ENCODE measurements at regions not wholly inside any gene's neighbourhood (a gene's known extent, or its start where the extent isn't known, plus 50 kb on each side); places are given as distances from the start of the nearest gene placed in this dataset.

DNA sequence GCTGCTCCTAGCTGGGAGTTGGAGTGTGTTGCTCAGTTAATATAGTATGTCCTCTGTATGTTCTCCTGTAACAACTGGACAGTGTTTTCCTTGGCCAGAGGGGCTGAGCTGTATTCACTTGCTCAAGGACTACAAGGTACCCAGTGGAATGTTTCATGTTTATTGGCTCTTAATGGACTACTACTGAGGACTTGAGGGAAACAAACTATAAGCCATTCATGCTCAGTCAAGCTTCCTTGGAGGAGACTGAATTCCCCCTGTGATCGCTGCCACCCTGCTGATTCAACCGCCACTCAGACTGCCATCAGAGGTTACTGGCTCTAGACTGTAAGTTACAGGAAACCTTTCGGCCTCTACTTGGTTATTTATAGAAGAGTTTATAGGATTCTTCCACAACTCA is 166.6 kb downstream of the ZC3H11B start:
- no peak for DNase-seq
- Histone ChIP-seq H3K27ac (no peak overlapping the region), H3K9me3 (no peaks in the 10 kb centered on the region), H3K27me3 (no peaks in the 10 kb centered on the region), H3K36me3 (no peaks in the 10 kb centered on the region), H3K4me1 (peaks cover 0 to 8% (median 3%) of the 10 kb centered on the region in 4 donors), H3K4me3 (no peak overlapping the region)
- WGBS, 2 donors, result 58 to 68% methylated on average over 3 of the region's 3 CpGs
- TF ChIP-seq POLR2A (IDR thresholded peaks at IDR 0.05) (no peak), EP300 (IDR thresholded peaks at IDR 0.05) (no peak), POLR2AphosphoS5 (IDR thresholded peaks at IDR 0.05) (no peak)
- intact Hi-C loops (cut with DNase I), result no loop called here

DNA sequence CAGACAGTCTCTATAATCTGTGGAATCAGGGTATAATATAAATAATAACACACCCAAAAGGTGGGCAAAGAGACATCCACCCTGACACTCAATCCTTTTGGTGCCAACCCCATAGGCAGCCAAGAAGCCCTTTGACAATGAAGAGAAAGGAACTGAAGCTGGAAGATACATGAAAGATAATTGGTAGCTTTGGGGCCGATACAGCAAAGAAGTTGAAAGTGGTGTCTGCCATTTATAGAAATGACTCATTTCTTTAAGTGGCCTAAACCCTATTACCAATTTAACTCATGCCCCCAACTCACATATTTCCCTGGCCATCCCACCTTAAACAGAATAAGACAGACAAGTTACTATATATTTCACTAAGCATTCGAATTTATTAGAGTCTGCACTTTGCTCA is 167.0 kb downstream of the ZC3H11B start:
- Histone ChIP-seq H3K4me1 (peaks cover 0 to 8% (median 3%) of the 10 kb centered on the region in 4 donors), H3K27me3 (no peaks in the 10 kb centered on the region), H3K27ac (no peak overlapping the region), H3K9me3 (no peaks in the 10 kb centered on the region), H3K4me3 (no peak overlapping the region), H3K36me3 (no peaks in the 10 kb centered on the region)
- TF ChIP-seq EP300 (IDR thresholded peaks at IDR 0.05) (no peak), POLR2AphosphoS5 (IDR thresholded peaks at IDR 0.05) (no peak), POLR2A (IDR thresholded peaks at IDR 0.05) (no peak)
- TF ChIP-seq, protein P1, sequence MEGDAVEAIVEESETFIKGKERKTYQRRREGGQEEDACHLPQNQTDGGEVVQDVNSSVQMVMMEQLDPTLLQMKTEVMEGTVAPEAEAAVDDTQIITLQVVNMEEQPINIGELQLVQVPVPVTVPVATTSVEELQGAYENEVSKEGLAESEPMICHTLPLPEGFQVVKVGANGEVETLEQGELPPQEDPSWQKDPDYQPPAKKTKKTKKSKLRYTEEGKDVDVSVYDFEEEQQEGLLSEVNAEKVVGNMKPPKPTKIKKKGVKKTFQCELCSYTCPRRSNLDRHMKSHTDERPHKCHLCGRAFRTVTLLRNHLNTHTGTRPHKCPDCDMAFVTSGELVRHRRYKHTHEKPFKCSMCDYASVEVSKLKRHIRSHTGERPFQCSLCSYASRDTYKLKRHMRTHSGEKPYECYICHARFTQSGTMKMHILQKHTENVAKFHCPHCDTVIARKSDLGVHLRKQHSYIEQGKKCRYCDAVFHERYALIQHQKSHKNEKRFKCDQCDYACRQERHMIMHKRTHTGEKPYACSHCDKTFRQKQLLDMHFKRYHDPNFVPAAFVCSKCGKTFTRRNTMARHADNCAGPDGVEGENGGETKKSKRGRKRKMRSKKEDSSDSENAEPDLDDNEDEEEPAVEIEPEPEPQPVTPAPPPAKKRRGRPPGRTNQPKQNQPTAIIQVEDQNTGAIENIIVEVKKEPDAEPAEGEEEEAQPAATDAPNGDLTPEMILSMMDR (IDR thresholded peaks at IDR 0.05), result no peak
- DNase-seq, result no peak
- 76 to 83% methylated on average over 2 of the region's 2 CpGs for WGBS, 2 donors
- intact Hi-C loops (cut with DNase I), result no loop called here

DNA sequence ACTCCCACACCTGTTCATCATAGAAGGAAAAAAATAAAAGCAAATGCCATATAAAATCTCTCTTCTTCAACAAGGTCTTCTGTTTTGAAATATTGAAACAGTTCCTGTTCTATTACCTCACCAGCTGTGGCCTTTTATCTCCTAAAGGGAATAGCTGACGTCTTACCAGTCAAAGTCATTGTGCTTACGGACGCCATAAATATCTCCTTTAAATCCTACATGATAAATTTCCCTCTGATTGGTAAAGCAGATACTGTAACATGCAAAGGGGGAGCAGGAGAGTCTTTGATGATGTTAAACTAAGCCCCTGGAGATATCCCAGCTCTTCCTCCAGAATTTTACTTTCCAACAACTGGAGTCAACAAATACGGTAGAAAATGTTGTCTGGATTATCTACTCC is 168.4 kb downstream of the ZC3H11B start:
- no peak overlapping the region for H3K27ac ChIP-seq
- 78 to 82% methylated on average over 4 of the region's 4 CpGs for WGBS, 2 donors

DNA sequence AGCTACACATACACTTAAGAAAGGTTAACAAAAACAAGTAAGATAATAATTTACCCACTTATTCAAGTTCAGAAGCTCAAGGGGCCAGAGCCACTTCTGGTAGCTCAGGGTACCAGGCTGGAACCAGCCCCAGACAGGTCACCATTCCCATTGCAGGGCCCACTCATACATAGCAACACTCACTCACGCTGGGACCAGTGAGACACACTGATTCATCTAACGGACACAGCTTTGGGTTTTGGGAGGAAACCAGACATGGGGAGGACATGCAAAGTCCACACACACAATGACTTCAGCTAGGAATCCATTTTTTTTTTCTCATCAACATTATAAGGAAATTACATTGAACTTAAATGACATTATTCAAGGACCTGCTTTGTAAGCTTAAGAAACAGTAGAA is 169.1 kb downstream of the ZC3H11B start:
- no peak for DNase-seq
- Histone ChIP-seq H3K4me1 (peaks cover 0 to 8% (median 3%) of the 10 kb centered on the region in 4 donors), H3K27me3 (no peaks in the 10 kb centered on the region), H3K9me3 (no peaks in the 10 kb centered on the region), H3K36me3 (no peaks in the 10 kb centered on the region), H3K27ac (no peak overlapping the region), H3K4me3 (no peak overlapping the region)
- intact Hi-C loops (cut with DNase I), result no loop called here
- TF ChIP-seq POLR2AphosphoS5 (IDR thresholded peaks at IDR 0.05), result no peak
- TF ChIP-seq, protein P1 (IDR thresholded peaks at IDR 0.05), result no peak
- WGBS, 2 donors, result 83 to 87% methylated on average over 2 of the region's 2 CpGs

More for the DNA sequence above, 168.4 kb downstream of the ZC3H11B start:
- intact Hi-C loops (cut with DNase I), result no loop called here
- TF ChIP-seq, protein P1 (IDR thresholded peaks at IDR 0.05), result no peak
- no peak for TF ChIP-seq POLR2AphosphoS5 (IDR thresholded peaks at IDR 0.05)
- TF ChIP-seq POLR2A (IDR thresholded peaks at IDR 0.05), result no peak
- no peak for TF ChIP-seq EP300 (IDR thresholded peaks at IDR 0.05)
- no peaks in the 10 kb centered on the region for H3K9me3 ChIP-seq
- H3K27me3 ChIP-seq, result no peaks in the 10 kb centered on the region
- no peak overlapping the region for H3K4me3 ChIP-seq
- DNase-seq, result no peak
- H3K36me3 ChIP-seq, result no peaks in the 10 kb centered on the region
- peaks cover 0 to 8% (median 3%) of the 10 kb centered on the region in 4 donors for H3K4me1 ChIP-seq

DNA sequence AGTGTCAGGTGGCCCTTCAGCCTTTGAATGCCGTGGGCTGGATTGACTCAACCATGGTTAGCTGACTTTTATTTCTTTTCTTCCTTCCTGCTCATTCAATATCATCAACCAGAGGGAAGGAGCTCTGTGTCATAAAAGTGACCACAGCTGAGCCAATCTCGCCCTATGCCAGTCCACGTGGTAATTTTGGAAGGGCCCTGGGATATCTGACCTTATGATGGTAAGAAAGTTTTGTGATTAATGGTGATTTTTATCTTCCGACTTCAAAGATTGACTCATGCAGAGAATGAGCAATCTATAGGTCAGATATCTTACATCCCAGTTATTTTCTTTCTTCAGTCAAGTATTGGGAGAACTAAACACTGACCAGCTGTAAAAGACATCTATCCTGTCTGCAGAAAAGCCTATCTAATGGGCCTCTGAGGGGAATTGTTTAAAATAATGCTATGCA is 170.3 kb downstream of the ZC3H11B start:
- Histone ChIP-seq H3K9me3 (no peaks in the 10 kb centered on the region), H3K4me1 (peaks cover 0 to 8% (median 3%) of the 10 kb centered on the region in 4 donors), H3K4me3 (no peak overlapping the region), H3K27me3 (no peaks in the 10 kb centered on the region), H3K27ac (no peak overlapping the region), H3K36me3 (no peaks in the 10 kb centered on the region)
- intact Hi-C loops (cut with DNase I), result no loop called here
- 34 to 51% methylated on average over 4 of the region's 4 CpGs for WGBS, 2 donors
- no peak for DNase-seq
- no peak for TF ChIP-seq EP300 (IDR thresholded peaks at IDR 0.05)
- TF ChIP-seq, protein P1 (IDR thresholded peaks at IDR 0.05), result no peak
- TF ChIP-seq POLR2AphosphoS5 (IDR thresholded peaks at IDR 0.05), result no peak
- TF ChIP-seq POLR2A (IDR thresholded peaks at IDR 0.05), result no peak

All from sigmoid colon (tissue), 6 donors.